ENCODE measurements at regions not wholly inside any gene's neighbourhood (a gene's known extent, or its start where the extent isn't known, plus 50 kb on each side); places are given as distances from the start of the nearest gene placed in this dataset.

DNA sequence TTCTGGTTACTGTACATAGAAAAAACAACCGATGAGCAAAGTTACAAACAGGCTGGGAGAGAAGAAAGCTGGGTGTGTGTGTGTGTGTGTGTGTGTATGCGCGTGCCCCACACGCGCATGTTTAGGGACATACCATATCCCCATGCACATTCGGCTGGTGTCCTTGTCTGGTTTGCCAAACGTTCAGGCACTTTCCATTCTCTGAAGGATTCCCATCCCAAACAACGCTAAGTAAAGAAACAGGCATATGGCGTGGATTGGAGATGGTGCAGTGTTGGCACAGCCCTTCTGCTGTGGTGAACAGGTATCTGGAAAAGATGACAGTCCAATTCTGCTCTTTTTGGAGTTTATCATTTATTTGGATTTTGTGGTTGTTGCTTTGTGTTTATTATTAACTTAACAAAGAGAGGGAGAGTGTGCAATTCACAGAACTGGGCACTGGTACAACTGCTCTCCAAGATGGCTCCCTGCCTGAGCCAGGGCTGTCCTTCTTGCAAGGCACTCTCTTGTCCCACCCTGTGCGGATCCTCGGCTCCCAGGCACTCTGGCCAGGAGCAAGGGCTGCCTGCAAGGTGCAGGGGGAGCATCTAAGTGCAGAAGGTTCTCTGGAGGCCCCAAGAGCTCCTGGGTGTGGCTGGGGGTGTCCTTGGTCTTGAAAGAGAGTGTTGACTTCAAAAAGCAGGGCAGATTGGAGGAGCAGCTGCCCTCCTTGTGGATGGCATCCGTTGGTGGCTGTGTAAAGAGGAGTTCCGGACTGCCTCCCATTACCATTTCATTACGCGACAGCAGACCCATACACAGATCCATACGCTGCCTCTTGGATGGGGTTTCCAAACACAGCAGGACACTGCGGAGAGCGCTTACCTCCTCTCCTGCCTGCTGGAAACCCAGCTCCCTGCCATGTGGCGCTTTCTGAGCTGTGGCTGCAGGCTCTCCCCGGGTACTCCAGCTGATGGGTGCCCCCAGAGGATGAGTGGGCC lies 263.1 kb downstream of the ZNF536 start:
- Histone ChIP-seq H3K36me3 (ENCODE audit: insufficient read depth, low read length) (no peaks in the 10 kb centered on the region), H3K4me3 (ENCODE audit: low read length) (no peak overlapping the region), H3K27ac (ENCODE audit: low read depth, low read length) (no peak overlapping the region), H3K9me3 (ENCODE audit: insufficient read depth, low read depth, low read length) (0 out of 2 replicates have a peak, but pooled peaks cover 9% of the 10 kb centered on the region), H3K9ac (ENCODE audit: low read depth, low read length) (no peak overlapping the region), H3K27me3 (ENCODE audit: insufficient read depth, low read length) (no peaks in the 10 kb centered on the region), H3K4me1 (ENCODE audit: insufficient read depth, low read length) (no peaks in the 10 kb centered on the region)
- 89% methylated on average over 20 of the region's 20 CpGs for whole genome bisulfite sequencing

- H3K9ac ChIP-seq (ENCODE audit: low read depth, low read length) = no peak overlapping the region
- no peak overlapping the region for H3K4me3 ChIP-seq (ENCODE audit: low read length)
- no peaks in the 10 kb centered on the region for H3K27me3 ChIP-seq (ENCODE audit: insufficient read depth, low read length)
- no peaks in the 10 kb centered on the region for H3K36me3 ChIP-seq (ENCODE audit: insufficient read depth, low read length)
- WGBS = 94% methylated on average over 19 of the region's 19 CpGs
- H3K4me1 ChIP-seq (ENCODE audit: insufficient read depth, low read length) = no peaks in the 10 kb centered on the region
- H3K9me3 ChIP-seq (ENCODE audit: insufficient read depth, low read depth, low read length) = 0 out of 2 replicates have a peak, but pooled peaks cover 9% of the 10 kb centered on the region
- no peak overlapping the region for H3K27ac ChIP-seq (ENCODE audit: low read depth, low read length)
Observed at GRCh38 chr19:30634131-30634830, 262.1 kb downstream of the ZNF536 start.

DNA sequence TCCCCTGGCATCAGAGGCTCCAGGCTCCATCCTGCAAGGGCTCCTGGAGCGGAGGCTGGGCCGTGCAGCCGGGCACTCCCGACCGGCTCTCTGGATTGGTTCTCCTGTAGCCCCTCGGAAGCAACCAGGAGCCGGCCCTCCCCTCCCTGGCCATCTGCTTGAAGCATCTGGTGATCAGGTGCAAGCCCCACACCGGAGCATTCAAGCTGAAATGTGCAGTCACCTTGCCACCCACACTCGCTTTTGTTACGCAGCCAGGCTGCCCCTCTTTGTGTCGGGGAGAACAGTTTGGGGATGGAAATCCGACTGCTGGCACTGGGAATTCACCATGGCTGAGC lies 258.8 kb downstream of the ZNF536 start:
- Histone ChIP-seq H3K27ac (ENCODE audit: low read depth, low read length) (no peak overlapping the region), H3K9ac (ENCODE audit: low read depth, low read length) (no peak overlapping the region), H3K4me3 (ENCODE audit: low read length) (no peak overlapping the region), H3K4me1 (ENCODE audit: insufficient read depth, low read length) (no peaks in the 10 kb centered on the region), H3K9me3 (ENCODE audit: insufficient read depth, low read depth, low read length) (no peaks in the 10 kb centered on the region), H3K27me3 (ENCODE audit: insufficient read depth, low read length) (no peaks in the 10 kb centered on the region), H3K36me3 (ENCODE audit: insufficient read depth, low read length) (no peaks in the 10 kb centered on the region)
- 91% methylated on average over 12 of the region's 12 CpGs for WGBS

DNA sequence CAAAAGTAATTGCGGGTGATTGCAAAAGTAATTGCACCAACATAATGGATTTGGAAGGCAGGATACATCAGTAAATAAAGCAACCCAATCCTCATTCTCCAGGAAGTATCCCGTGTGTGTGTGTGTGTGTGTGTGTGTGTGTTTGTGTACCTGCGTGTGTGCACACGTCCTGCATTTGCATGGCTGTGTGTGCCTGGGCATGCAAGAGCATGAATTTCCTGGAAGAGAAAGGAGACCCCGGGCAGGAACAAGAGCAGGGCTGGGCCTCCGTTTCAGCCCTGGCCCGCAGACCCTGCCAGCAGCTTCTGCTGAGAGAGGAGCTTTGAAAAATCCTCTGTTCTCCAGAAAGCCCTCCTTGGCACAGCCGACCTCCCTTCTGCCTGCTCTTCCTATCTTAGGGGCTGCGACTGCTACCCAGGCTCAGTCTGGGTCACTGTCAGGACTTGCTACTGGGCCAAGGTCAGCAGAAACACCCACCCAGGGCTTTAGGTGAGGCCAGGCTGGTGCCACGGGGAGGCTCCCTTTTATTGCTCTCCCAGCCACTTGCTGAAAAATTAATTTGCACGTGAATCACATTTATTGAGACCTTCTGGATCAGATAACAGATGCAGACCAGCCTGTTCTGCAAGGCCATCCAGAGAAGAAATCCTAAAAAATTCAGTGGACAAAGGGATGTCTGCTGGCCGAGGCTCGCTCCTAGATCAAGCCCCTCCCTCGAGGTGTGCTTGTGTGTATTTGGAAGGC lies 258.3 kb downstream of the ZNF536 start:
- WGBS = 81% methylated on average over 12 of the region's 14 CpGs
- H3K27me3 ChIP-seq (ENCODE audit: insufficient read depth, low read length) = no peaks in the 10 kb centered on the region

GRCh38 chr19:30629086-30629485 lies 256.9 kb downstream of the ZNF536 start:
- Histone ChIP-seq H3K36me3 (ENCODE audit: insufficient read depth, low read length) (no peaks in the 10 kb centered on the region), H3K4me1 (ENCODE audit: insufficient read depth, low read length) (no peaks in the 10 kb centered on the region), H3K4me3 (ENCODE audit: low read length) (no peak overlapping the region), H3K9me3 (ENCODE audit: insufficient read depth, low read depth, low read length) (no peaks in the 10 kb centered on the region), H3K27me3 (ENCODE audit: insufficient read depth, low read length) (no peaks in the 10 kb centered on the region), H3K27ac (ENCODE audit: low read depth, low read length) (no peak overlapping the region), H3K9ac (ENCODE audit: low read depth, low read length) (no peak overlapping the region)
- WGBS = 90% methylated on average over 5 of the region's 5 CpGs

More for the DNA sequence above, 258.3 kb downstream of the ZNF536 start:
- H3K36me3 ChIP-seq (ENCODE audit: insufficient read depth, low read length) = no peaks in the 10 kb centered on the region
- no peak overlapping the region for H3K4me3 ChIP-seq (ENCODE audit: low read length)
- H3K9me3 ChIP-seq (ENCODE audit: insufficient read depth, low read depth, low read length) = no peaks in the 10 kb centered on the region
- no peak overlapping the region for H3K27ac ChIP-seq (ENCODE audit: low read depth, low read length)
- H3K4me1 ChIP-seq (ENCODE audit: insufficient read depth, low read length) = no peaks in the 10 kb centered on the region
- no peak overlapping the region for H3K9ac ChIP-seq (ENCODE audit: low read depth, low read length)

GRCh38 chr19:30626626-30626966 lies 254.4 kb downstream of the ZNF536 start:
- Histone ChIP-seq H3K27ac (ENCODE audit: low read depth, low read length) (no peak overlapping the region), H3K9me3 (ENCODE audit: insufficient read depth, low read depth, low read length) (peaks cover 6% of the 10 kb centered on the region), H3K4me3 (ENCODE audit: low read length) (no peak overlapping the region), H3K9ac (ENCODE audit: low read depth, low read length) (no peak overlapping the region), H3K4me1 (ENCODE audit: insufficient read depth, low read length) (no peaks in the 10 kb centered on the region), H3K27me3 (ENCODE audit: insufficient read depth, low read length) (no peaks in the 10 kb centered on the region), H3K36me3 (ENCODE audit: insufficient read depth, low read length) (no peaks in the 10 kb centered on the region)
- 89% methylated on average over 19 of the region's 19 CpGs for WGBS

DNA sequence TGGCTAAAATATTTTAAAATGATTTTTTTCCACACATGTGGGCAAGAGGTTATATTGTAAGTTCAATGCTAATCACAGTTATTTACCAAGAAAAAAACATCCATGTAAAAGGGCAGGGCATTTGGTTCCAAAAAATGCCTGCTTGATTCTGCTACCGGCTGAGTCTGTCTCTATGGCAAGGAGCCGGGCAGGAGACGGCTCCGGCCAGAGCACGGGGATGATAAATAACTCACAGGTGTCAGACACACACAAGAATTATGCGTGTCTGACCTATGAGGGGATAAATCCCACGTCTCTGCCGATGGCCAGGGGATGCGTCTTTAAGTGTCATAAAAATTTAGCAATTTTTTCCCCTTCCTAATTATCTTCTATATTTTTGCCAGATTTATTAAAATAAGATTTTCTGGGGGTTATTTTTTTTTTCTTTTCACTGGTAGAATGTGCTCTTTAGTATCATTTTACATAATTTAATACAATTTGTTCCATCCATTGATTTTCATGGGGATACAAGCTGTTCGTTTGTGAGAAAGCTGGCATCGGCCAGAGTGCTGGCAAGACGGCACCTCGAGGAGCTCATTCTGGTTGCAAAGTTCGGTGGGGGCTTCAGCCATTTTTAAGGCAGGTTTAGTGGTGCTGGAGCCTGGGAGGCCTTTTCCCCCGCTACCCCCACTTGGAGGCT lies 253.9 kb downstream of the ZNF536 start:
- H3K9me3 ChIP-seq (ENCODE audit: insufficient read depth, low read depth, low read length) = peaks cover 6% of the 10 kb centered on the region
- H3K27ac ChIP-seq (ENCODE audit: low read depth, low read length) = no peak overlapping the region
- H3K4me1 ChIP-seq (ENCODE audit: insufficient read depth, low read length) = no peaks in the 10 kb centered on the region
- WGBS = 94% methylated on average over 15 of the region's 15 CpGs
- no peak overlapping the region for H3K4me3 ChIP-seq (ENCODE audit: low read length)
- H3K27me3 ChIP-seq (ENCODE audit: insufficient read depth, low read length) = no peaks in the 10 kb centered on the region
- H3K9ac ChIP-seq (ENCODE audit: low read depth, low read length) = no peak overlapping the region
- no peaks in the 10 kb centered on the region for H3K36me3 ChIP-seq (ENCODE audit: insufficient read depth, low read length)

DNA sequence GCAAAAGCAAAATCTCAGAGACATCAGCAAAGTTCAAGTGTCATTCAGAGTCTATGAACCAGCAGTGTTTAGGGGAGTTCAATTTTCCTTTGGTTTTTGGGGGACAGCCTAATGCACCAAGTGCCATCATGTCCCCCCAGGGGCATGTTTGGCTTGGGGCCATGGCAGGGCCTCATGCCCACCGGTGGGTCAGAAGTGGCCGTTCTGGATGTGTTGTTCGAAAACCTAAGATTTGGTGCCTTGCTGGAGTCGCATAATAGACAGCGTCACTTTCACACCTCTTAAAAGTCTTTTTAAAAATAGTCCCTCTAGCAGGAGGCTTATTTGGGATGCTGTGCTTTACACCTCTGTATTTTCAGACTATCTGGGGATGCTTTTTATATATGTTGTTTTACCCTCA lies 250.1 kb downstream of the ZNF536 start:
- H3K9me3 ChIP-seq (ENCODE audit: insufficient read depth, low read depth, low read length) = peaks cover 6% of the 10 kb centered on the region
- H3K4me1 ChIP-seq (ENCODE audit: insufficient read depth, low read length) = no peaks in the 10 kb centered on the region
- H3K9ac ChIP-seq (ENCODE audit: low read depth, low read length) = no peak overlapping the region
- H3K4me3 ChIP-seq (ENCODE audit: low read length) = no peak overlapping the region
- no peaks in the 10 kb centered on the region for H3K36me3 ChIP-seq (ENCODE audit: insufficient read depth, low read length)
- 98% methylated on average over 5 of the region's 5 CpGs for WGBS
- H3K27me3 ChIP-seq (ENCODE audit: insufficient read depth, low read length) = no peaks in the 10 kb centered on the region
- no peak overlapping the region for H3K27ac ChIP-seq (ENCODE audit: low read depth, low read length)

DNA sequence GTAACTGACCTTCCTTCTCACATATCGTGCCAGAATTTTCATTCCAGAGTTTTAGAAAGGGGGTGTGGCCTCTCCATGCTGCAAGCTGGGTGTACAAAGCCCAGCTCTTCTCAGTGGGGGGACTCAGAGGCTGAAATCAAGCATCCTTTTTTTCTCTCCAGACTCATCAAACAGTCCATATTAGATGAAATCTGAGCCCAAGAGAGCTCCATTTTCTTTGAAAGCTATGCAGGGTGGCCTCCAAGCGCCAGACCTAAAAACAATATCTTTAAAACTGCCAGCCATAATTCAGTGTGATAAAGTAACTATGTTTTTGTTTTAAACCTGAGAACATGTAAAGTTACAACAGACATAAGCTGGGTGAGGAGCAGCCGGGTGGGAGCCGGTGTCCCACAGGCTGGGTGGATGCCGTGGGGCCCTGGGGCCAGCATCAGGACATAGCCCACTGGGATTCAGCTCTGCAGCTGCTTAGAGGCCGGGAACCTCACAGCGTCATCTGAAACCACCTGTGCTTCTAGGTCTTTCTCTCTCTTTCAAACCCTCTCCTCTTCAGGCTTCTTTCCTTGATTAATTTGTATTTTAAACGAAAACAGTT lies 249.2 kb downstream of the ZNF536 start:
- Histone ChIP-seq H3K27ac (ENCODE audit: low read depth, low read length) (no peak overlapping the region), H3K36me3 (ENCODE audit: insufficient read depth, low read length) (no peaks in the 10 kb centered on the region), H3K27me3 (ENCODE audit: insufficient read depth, low read length) (no peaks in the 10 kb centered on the region), H3K9ac (ENCODE audit: low read depth, low read length) (no peak overlapping the region), H3K4me3 (ENCODE audit: low read length) (no peak overlapping the region), H3K4me1 (ENCODE audit: insufficient read depth, low read length) (no peaks in the 10 kb centered on the region), H3K9me3 (ENCODE audit: insufficient read depth, low read depth, low read length) (peaks cover 6% of the 10 kb centered on the region)
- WGBS = 88% methylated on average over 8 of the region's 8 CpGs

DNA sequence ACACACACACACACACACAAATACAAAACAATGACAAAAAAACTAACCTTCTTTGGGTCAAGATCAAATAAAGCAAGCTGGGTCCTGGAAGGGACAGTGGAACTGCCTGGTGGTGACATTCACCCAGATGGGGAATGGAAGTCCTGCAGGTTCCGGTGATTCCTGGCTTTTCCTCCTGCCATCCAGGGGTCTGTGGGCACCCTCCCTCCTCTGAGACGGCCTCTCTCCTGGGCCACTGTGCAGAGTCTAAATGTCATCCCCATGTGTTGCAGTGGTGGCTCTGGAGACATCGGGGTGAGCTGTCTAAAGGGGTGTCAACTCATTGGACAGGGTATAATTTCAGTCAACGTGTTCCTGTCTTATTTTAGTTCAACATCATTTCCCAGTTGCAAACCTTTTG lies 248.2 kb downstream of the ZNF536 start:
- Histone ChIP-seq H3K4me1 (ENCODE audit: insufficient read depth, low read length) (no peaks in the 10 kb centered on the region), H3K36me3 (ENCODE audit: insufficient read depth, low read length) (no peaks in the 10 kb centered on the region), H3K27ac (ENCODE audit: low read depth, low read length) (no peak overlapping the region), H3K27me3 (ENCODE audit: insufficient read depth, low read length) (no peaks in the 10 kb centered on the region), H3K9me3 (ENCODE audit: insufficient read depth, low read depth, low read length) (peaks cover 6% of the 10 kb centered on the region), H3K9ac (ENCODE audit: low read depth, low read length) (no peak overlapping the region), H3K4me3 (ENCODE audit: low read length) (no peak overlapping the region)
- 93% methylated on average over 4 of the region's 4 CpGs for WGBS
